H9 (cell line): ENCODE measurements at regions not wholly inside any gene's neighbourhood (a gene's known extent, or its start where the extent isn't known, plus 50 kb on each side); places are given as distances from the start of the nearest gene placed in this dataset.

Source experiments
- DNase-seq: peaks from one replicate; pipeline ENCODE4 v3.0.0-alpha.2; 2017
- H2AFZ ChIP-seq: one replicate; pipeline ENCODE4 v1.6.1; 2013; ENCODE audit warnings: mild to moderate bottlenecking, low read length, control low read depth, moderate library complexity
- H2AK5ac ChIP-seq: 2 replicates; pipeline ENCODE4 v1.6.1; 2013; ENCODE audit warnings: low read length, control low read depth, mixed read lengths; ENCODE audit not compliant: insufficient read length
- H2BK120ac ChIP-seq: one replicate; pipeline ENCODE4 v1.6.1; 2013; ENCODE audit warnings: low read depth, mild to moderate bottlenecking, low read length, control low read depth, inconsistent platforms; ENCODE audit not compliant: poor library complexity, severe bottlenecking
- H2BK12ac ChIP-seq: 2 replicates; pipeline ENCODE4 v1.6.1; 2013; ENCODE audit warnings: low read length, control low read depth, mixed read lengths, low read depth; ENCODE audit not compliant: insufficient read length
- H2BK15ac ChIP-seq: 2 replicates; pipeline ENCODE4 v1.6.1; 2013; ENCODE audit warnings: low read depth, low read length, control low read depth
- H2BK20ac ChIP-seq: one replicate; pipeline ENCODE4 v1.6.1; 2013; ENCODE audit warnings: low read depth, mild to moderate bottlenecking, low read length, control low read depth, inconsistent platforms; ENCODE audit not compliant: poor library complexity, severe bottlenecking
- H2BK5ac ChIP-seq: 2 replicates; pipeline ENCODE4 v1.6.1; 2013; ENCODE audit warnings: low read length, control low read depth, mixed read lengths; ENCODE audit not compliant: insufficient read length
- H3K14ac ChIP-seq: 2 replicates; pipeline ENCODE4 v1.6.1; 2013; ENCODE audit warnings: low read length, control low read depth; ENCODE audit not compliant: insufficient read depth
- H3K18ac ChIP-seq: 2 replicates; pipeline ENCODE4 v1.6.1; 2013; ENCODE audit warnings: low read depth, mild to moderate bottlenecking, mixed read lengths, low read length, control low read depth; ENCODE audit not compliant: insufficient read length
- H3K23ac ChIP-seq: 2 replicates; pipeline ENCODE4 v1.6.1; 2013; ENCODE audit warnings: low read length, control low read depth, mixed read lengths, low read depth; ENCODE audit not compliant: insufficient read length
- H3K23me2 ChIP-seq: 2 replicates; pipeline ENCODE4 v1.6.1; 2013; ENCODE audit warnings: low read depth, mild to moderate bottlenecking, mixed read lengths, low read length, control low read depth; ENCODE audit not compliant: insufficient read length, poor library complexity, severe bottlenecking
- H3K27ac ChIP-seq: 2 replicates; pipeline ENCODE4 v1.5.1; 2013; ENCODE audit warnings: low read length, control low read depth, mixed read lengths, low read depth; ENCODE audit not compliant: insufficient read length
- H3K27me3 ChIP-seq: 2 replicates; pipeline ENCODE4 v1.6.1; 2013; ENCODE audit warnings: low read length, control low read depth, inconsistent platforms; ENCODE audit not compliant: insufficient read depth
- H3K4ac ChIP-seq: 2 replicates; pipeline ENCODE4 v1.6.1; 2013; ENCODE audit warnings: low read depth, mild to moderate bottlenecking, control low read depth, inconsistent platforms, low read length, moderate library complexity
- H3K4me1 ChIP-seq: 2 replicates; pipeline ENCODE4 v1.6.1; 2013; ENCODE audit warnings: low read length, control low read depth, inconsistent platforms; ENCODE audit not compliant: insufficient read depth
- H3K4me2 ChIP-seq: 2 replicates; pipeline ENCODE4 v1.6.1; 2013; ENCODE audit warnings: low read length, control low read depth, mixed read lengths; ENCODE audit not compliant: insufficient read length, insufficient read depth
- H3K56ac ChIP-seq: 2 replicates; pipeline ENCODE4 v1.6.1; 2013; ENCODE audit warnings: low read depth, mild to moderate bottlenecking, mixed read lengths, low read length, control low read depth; ENCODE audit not compliant: insufficient read length
- H3K79me1 ChIP-seq: 2 replicates; pipeline ENCODE4 v1.6.1; 2013; ENCODE audit warnings: low read depth, mild to moderate bottlenecking, moderate library complexity, low read length, control low read depth, inconsistent platforms; ENCODE audit not compliant: insufficient read depth, poor library complexity, severe bottlenecking
- H3K79me2 ChIP-seq: 2 replicates; pipeline ENCODE4 v1.6.1; 2013; ENCODE audit warnings: low read length, control low read depth, inconsistent platforms; ENCODE audit not compliant: insufficient read depth
- H3K9ac ChIP-seq: 2 replicates; pipeline ENCODE4 v1.6.1; 2013; ENCODE audit warnings: low read length, control low read depth, mixed read lengths; ENCODE audit not compliant: insufficient read length; ENCODE audit errors: extremely low read depth
- H3K9me3 ChIP-seq: one replicate; pipeline ENCODE4 v1.6.1; 2013; ENCODE audit warnings: low read depth, low read length, inconsistent platforms; ENCODE audit not compliant: control insufficient read depth
- H3T11ph ChIP-seq: one replicate; pipeline ENCODE4 v1.6.1; 2013; ENCODE audit warnings: mild to moderate bottlenecking, low read length, control low read depth, inconsistent platforms
- H4K20me1 ChIP-seq: one replicate; pipeline ENCODE4 v1.6.1; 2013; ENCODE audit not compliant: control insufficient read depth, insufficient read length, insufficient read depth
- H4K5ac ChIP-seq: 2 replicates; pipeline ENCODE4 v1.6.1; 2013; ENCODE audit warnings: low read depth, mild to moderate bottlenecking, mixed read lengths, low read length, control low read depth; ENCODE audit not compliant: insufficient read length
- H4K8ac ChIP-seq: replicated peaks from 2 replicates; pipeline ENCODE4 v1.6.1; 2013; ENCODE audit warnings: low read length, control low read depth, mixed read lengths, low read depth; ENCODE audit not compliant: insufficient read length
- H4K91ac ChIP-seq: 2 replicates; pipeline ENCODE4 v1.6.1; 2013; ENCODE audit warnings: low read depth, mild to moderate bottlenecking, moderate library complexity, mixed read lengths, low read length, control low read depth; ENCODE audit not compliant: insufficient read length
- H3K27ac Mint-ChIP-seq, 3 experiments: 2 replicates in 2 of 3; 3 replicates in 1 of 3; pipeline ENCODE4 v1.8.0; 2020 to 2021; ENCODE audit warnings: mixed read lengths in 3 of 3, mild to moderate bottlenecking in 1 of 3, moderate library complexity in 1 of 3
- H3K27me3 Mint-ChIP-seq: 2 replicates; pipeline ENCODE4 v1.8.0; 2021; ENCODE audit warnings: low read depth, mild to moderate bottlenecking, moderate library complexity, mixed read lengths
- H3K36me3 Mint-ChIP-seq, 3 experiments: 2 replicates in 2 of 3; 3 replicates in 1 of 3; pipeline ENCODE4 v1.8.0; 2020 to 2021; ENCODE audit warnings: low read depth in 3 of 3, mixed read lengths in 3 of 3; ENCODE audit not compliant: insufficient read depth in 1 of 3
- H3K4me1 Mint-ChIP-seq, 2 experiments: 2 replicates each; pipeline ENCODE4 v1.8.0; 2020; ENCODE audit warnings: mixed read lengths in 2 of 2
- H3K4me3 Mint-ChIP-seq, 2 experiments: 2 replicates in 1 of 2; 3 replicates in 1 of 2; pipeline ENCODE4 v1.8.0; 2020 to 2021; ENCODE audit warnings: mild to moderate bottlenecking in 2 of 2, mixed read lengths in 2 of 2, moderate library complexity in 1 of 2
- H3K9me3 Mint-ChIP-seq, 2 experiments: 2 replicates in 1 of 2; 3 replicates in 1 of 2; pipeline ENCODE4 v1.8.0; 2020; ENCODE audit warnings: mild to moderate bottlenecking in 2 of 2, mixed read lengths in 2 of 2, moderate library complexity in 1 of 2
- WGBS: extraction: QIAGEN DNeasy Blood & Tissue Kit; methylation state at CpG from one replicate; pipeline ENCODE4 v1.1.7; 2013; ENCODE audit warnings: missing lambda C conversion rate, low lambda C conversion rate, mixed read lengths; ENCODE audit not compliant: insufficient read length; ENCODE audit errors: extremely low coverage; 5-methylcytosine and 5-hydroxymethylcytosine counted together
- TF ChIP-seq, protein P1 (sequence below): fragments of 200-600 bp; sonication (generic); conservative IDR thresholded peaks from 3 replicates; pipeline ENCODE4 v1.8.0; 2021; ENCODE audit warnings: antibody characterized with exemption, mild to moderate bottlenecking

DNA sequence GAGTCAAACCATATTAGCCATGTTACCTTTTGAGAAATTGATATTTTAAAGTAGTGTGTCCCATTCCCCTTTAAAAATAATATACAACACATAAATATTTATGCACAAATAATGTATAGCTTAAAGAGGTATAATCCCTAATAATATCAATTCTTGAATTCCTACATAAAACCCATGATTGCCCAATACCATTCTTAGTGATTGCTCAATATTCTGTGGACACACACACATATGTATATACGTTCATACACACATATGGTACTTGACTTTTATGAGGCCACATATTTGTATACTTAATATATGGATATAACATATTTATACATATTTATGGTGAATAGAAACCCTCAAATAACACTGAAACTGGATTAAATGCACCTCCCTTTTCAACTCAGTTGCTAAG lies 367.4 kb downstream of the ZBBX start:
- Mint-ChIP-seq H3K4me3 (no peak overlapping the region), H3K27me3 (no peaks in the 10 kb centered on the region), H3K27ac (no peak overlapping the region), H3K9me3 (peaks cover 5 to 6% of the 10 kb centered on the region in 2 experiments; a peak in 4 of 5 replicates), H3K4me1 (no peaks in the 10 kb centered on the region), H3K36me3 (peaks cover 0 to 3% (median 0%) of the 10 kb centered on the region in 3 experiments; a peak in 1 of 7 replicates)
- H3K4me1 ChIP-seq: no peaks in the 10 kb centered on the region
- H4K8ac ChIP-seq: no peak overlapping the region
- no peak for DNase-seq
- no peak overlapping the region for H3K18ac ChIP-seq
- no peak overlapping the region for H2BK5ac ChIP-seq
- no peak overlapping the region for H2AK5ac ChIP-seq
- no peak overlapping the region for H3K23ac ChIP-seq
- H3K9me3 ChIP-seq: no peaks in the 10 kb centered on the region
- H4K91ac ChIP-seq: no peak overlapping the region
- H4K20me1 ChIP-seq: no peaks in the 10 kb centered on the region
- H3K79me1 ChIP-seq: no peaks in the 10 kb centered on the region
- H2BK120ac ChIP-seq: no peak overlapping the region
- no peak overlapping the region for H3K4ac ChIP-seq
- H2BK20ac ChIP-seq: no peak overlapping the region
- TF ChIP-seq, protein P1, sequence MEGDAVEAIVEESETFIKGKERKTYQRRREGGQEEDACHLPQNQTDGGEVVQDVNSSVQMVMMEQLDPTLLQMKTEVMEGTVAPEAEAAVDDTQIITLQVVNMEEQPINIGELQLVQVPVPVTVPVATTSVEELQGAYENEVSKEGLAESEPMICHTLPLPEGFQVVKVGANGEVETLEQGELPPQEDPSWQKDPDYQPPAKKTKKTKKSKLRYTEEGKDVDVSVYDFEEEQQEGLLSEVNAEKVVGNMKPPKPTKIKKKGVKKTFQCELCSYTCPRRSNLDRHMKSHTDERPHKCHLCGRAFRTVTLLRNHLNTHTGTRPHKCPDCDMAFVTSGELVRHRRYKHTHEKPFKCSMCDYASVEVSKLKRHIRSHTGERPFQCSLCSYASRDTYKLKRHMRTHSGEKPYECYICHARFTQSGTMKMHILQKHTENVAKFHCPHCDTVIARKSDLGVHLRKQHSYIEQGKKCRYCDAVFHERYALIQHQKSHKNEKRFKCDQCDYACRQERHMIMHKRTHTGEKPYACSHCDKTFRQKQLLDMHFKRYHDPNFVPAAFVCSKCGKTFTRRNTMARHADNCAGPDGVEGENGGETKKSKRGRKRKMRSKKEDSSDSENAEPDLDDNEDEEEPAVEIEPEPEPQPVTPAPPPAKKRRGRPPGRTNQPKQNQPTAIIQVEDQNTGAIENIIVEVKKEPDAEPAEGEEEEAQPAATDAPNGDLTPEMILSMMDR: no peak
- no peak overlapping the region for H3K56ac ChIP-seq
- H3K23me2 ChIP-seq: no peaks in the 10 kb centered on the region
- no peak overlapping the region for H3K14ac ChIP-seq
- H2BK15ac ChIP-seq: no peak overlapping the region
- no peak overlapping the region for H3K4me2 ChIP-seq
- no peak overlapping the region for H4K5ac ChIP-seq
- H3K27me3 ChIP-seq: no peaks in the 10 kb centered on the region
- WGBS: no CpG with 5 or more reads among the region's 1 CpG
- H3T11ph ChIP-seq: no peak overlapping the region
- no peak overlapping the region for H2AFZ ChIP-seq
- H3K79me2 ChIP-seq: no peaks in the 10 kb centered on the region
- no peak overlapping the region for H3K9ac ChIP-seq
- H2BK12ac ChIP-seq: no peak overlapping the region
- H3K27ac ChIP-seq: no peak overlapping the region
